Uterus (tissue), 3 donors: ENCODE measurements at regions not wholly inside any gene's neighbourhood (a gene's known extent, or its start where the extent isn't known, plus 50 kb on each side); places are given as distances from the start of the nearest gene placed in this dataset.

Source experiments
- DNase-seq, 2 donors: peaks; one replicate each; pipeline ENCODE4 v3.0.0-alpha.2; 2019 to 2020
- H3K27ac ChIP-seq, 2 donors: fragments of 200-600 bp; sonication (generic); 1 replicate in 1 of 2; 2 replicates in 1 of 2; pipeline ENCODE4 v1.5.1; 2016 to 2018
- H3K27me3 ChIP-seq, 2 donors: fragments of 200-600 bp; sonication (generic); one replicate each; pipeline ENCODE4 v1.5.1; 2018 to 2019; ENCODE audit warnings: control low read depth in 1 of 2
- H3K36me3 ChIP-seq, 2 donors: fragments of 200-600 bp; sonication (generic); one replicate each; pipeline ENCODE4 v1.5.1; 2019; ENCODE audit warnings: control low read depth in 1 of 2
- H3K4me1 ChIP-seq, 2 donors: fragments of 200-600 bp; sonication (generic); one replicate each; pipeline ENCODE4 v1.5.1; 2018 to 2019; ENCODE audit warnings: control low read depth in 1 of 2
- H3K4me3 ChIP-seq, 2 donors: fragments of 200-600 bp; sonication (generic); 1 replicate in 1 of 2; 2 replicates in 1 of 2; pipeline ENCODE4 v1.5.1; 2018 to 2019; ENCODE audit warnings: mild to moderate bottlenecking in 1 of 2
- H3K9me3 ChIP-seq, 2 donors: fragments of 200-600 bp; sonication (generic); one replicate each; pipeline ENCODE4 v1.5.1; 2019; ENCODE audit warnings: control low read depth in 1 of 2
- CTCF ChIP-seq, 4 experiments: fragments of 200-600 bp in 2 of 4; fragments of 450-650 bp in 2 of 4; sonication (generic) in 2 of 4; IDR thresholded peaks; one replicate each; pipeline ENCODE4 v1.5.1; 2016 to 2019; ENCODE audit warnings: antibody characterized with exemption in 4 of 4, mild to moderate bottlenecking in 2 of 4, moderate library complexity in 1 of 4
- POLR2A ChIP-seq, 2 donors: fragments of 450-650 bp; IDR thresholded peaks; one replicate each; pipeline ENCODE4 v1.6.1; 2016; ENCODE audit warnings: antibody characterized with exemption in 2 of 2, mild to moderate bottlenecking in 1 of 2, moderate library complexity in 1 of 2
- intact Hi-C: fragments of 100-400 bp; cut with DNase I; formaldehyde crosslinking; loops from one replicate; pipeline ENCODE4 v1.15.1; 2023; ENCODE audit warnings: low total_unique reads
- donor health status: DM: yes; HTN: yes; CAD: no.

GRCh38 chr4:31327031-31327430 lies 606.9 kb downstream of the PCDH7 start:
- no peaks in the 10 kb centered on the region for H3K27me3 ChIP-seq
- intact Hi-C loops, result no loop called here
- no peak overlapping the region for H3K27ac ChIP-seq
- TF ChIP-seq POLR2A (IDR thresholded peaks at IDR 0.05) (no peak), CTCF (IDR thresholded peaks at IDR 0.05) (no peak)
- H3K4me3 ChIP-seq, result no peak overlapping the region
- no peaks in the 10 kb centered on the region for H3K36me3 ChIP-seq
- H3K4me1 ChIP-seq, result no peaks in the 10 kb centered on the region
- no peak for DNase-seq
- H3K9me3 ChIP-seq, result no peaks in the 10 kb centered on the region

- Histone ChIP-seq H3K9me3 (no peaks in the 10 kb centered on the region), H3K36me3 (no peaks in the 10 kb centered on the region), H3K27me3 (no peaks in the 10 kb centered on the region), H3K27ac (no peak overlapping the region), H3K4me3 (no peak overlapping the region), H3K4me1 (no peaks in the 10 kb centered on the region)
- intact Hi-C loops, result no loop called here
- no peak for DNase-seq
- TF ChIP-seq CTCF (IDR thresholded peaks at IDR 0.05) (no peak), POLR2A (IDR thresholded peaks at IDR 0.05) (no peak)
These were observed 608.8 kb downstream of the PCDH7 start for GRCh38 chr4:31328932-31329331.

- Histone ChIP-seq H3K4me1 (no peaks in the 10 kb centered on the region), H3K4me3 (no peak overlapping the region), H3K27ac (no peak overlapping the region), H3K9me3 (no peaks in the 10 kb centered on the region), H3K27me3 (no peaks in the 10 kb centered on the region), H3K36me3 (no peaks in the 10 kb centered on the region)
- TF ChIP-seq POLR2A (IDR thresholded peaks at IDR 0.05) (no peak), CTCF (IDR thresholded peaks at IDR 0.05) (no peak)
- intact Hi-C loops, result no loop called here
- DNase-seq, result no peak
These were observed 614.1 kb downstream of the PCDH7 start for GRCh38 chr4:31334086-31334910.

- H3K36me3 ChIP-seq, result no peaks in the 10 kb centered on the region
- TF ChIP-seq POLR2A (IDR thresholded peaks at IDR 0.05) (no peak), CTCF (IDR thresholded peaks at IDR 0.05) (no peak)
- H3K27me3 ChIP-seq, result no peaks in the 10 kb centered on the region
- DNase-seq, result no peak
- H3K4me1 ChIP-seq, result no peaks in the 10 kb centered on the region
- H3K9me3 ChIP-seq, result peaks cover 0 to 4% of the 10 kb centered on the region in 2 donors
- intact Hi-C loops, result no loop called here
- no peak overlapping the region for H3K27ac ChIP-seq
- no peak overlapping the region for H3K4me3 ChIP-seq
These were observed 617.8 kb downstream of the PCDH7 start for GRCh38 chr4:31338000-31338399.

- intact Hi-C loops, result no loop called here
- H3K27ac ChIP-seq, result no peak overlapping the region
- no peaks in the 10 kb centered on the region for H3K36me3 ChIP-seq
- no peaks in the 10 kb centered on the region for H3K27me3 ChIP-seq
- H3K4me1 ChIP-seq, result no peaks in the 10 kb centered on the region
- DNase-seq, result no peak
- peaks cover 0 to 10% of the 10 kb centered on the region in 2 donors for H3K9me3 ChIP-seq
- TF ChIP-seq CTCF (IDR thresholded peaks at IDR 0.05), result no peak
- TF ChIP-seq POLR2A (IDR thresholded peaks at IDR 0.05), result no peak
- H3K4me3 ChIP-seq, result no peak overlapping the region
These were observed 621.6 kb downstream of the PCDH7 start for GRCh38 chr4:31341601-31342359.
